NCI-H128 (cell line): ENCODE measurements at regions not wholly inside any gene's neighbourhood (a gene's known extent, or its start where the extent isn't known, plus 50 kb on each side); places are given as distances from the start of the nearest gene placed in this dataset.
"Not testable (repeated sequence)": the region's sequence is repeated elsewhere in the genome, so short reads cannot be mapped to it uniquely, and the experiment has no call there.

Experiments used
- DNase-seq: peaks from one replicate; lab custom pipeline; 2025; ENCODE audit not compliant: unreplicated experiment; lab: John Stamatoyannopoulos, UW

DNA sequence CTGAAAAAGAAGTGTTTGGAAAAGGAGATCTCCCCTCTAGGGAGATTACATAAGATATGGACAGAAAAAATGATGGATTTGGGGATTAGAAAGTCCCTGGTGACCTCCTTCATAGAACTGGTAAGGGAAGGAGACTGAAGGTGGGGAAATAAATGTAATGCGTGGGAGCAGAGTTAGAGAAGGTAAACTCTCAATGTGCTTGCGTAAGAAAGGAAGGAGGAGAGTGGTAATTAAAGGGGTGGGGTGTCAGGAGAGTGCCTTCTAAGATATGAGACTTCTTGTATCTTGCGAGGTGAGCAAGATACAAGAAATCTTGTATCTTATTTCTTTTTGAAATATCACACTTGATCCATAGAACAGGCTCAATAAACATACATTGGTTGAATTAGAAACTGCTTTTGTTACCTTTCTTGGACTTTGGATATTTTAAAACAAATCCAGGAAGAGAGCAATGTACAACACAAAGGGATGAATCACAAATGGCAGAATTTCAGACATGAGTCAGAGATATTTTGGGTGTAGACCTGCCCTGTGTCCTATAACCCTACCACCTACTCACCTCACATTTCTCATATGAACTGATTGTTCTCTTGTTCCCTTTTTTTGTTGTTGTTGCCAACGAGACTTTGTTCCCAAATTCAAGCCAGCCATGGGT is 342.4 kb downstream of the INSIG2 start:
- no peak for DNase-seq

GRCh38 chr2:118425191-118425590 is 336.9 kb downstream of the INSIG2 start:
- DNase-seq: no peak

GRCh38 chr2:118423776-118424175 is 335.5 kb downstream of the INSIG2 start:
- no peak for DNase-seq

DNA sequence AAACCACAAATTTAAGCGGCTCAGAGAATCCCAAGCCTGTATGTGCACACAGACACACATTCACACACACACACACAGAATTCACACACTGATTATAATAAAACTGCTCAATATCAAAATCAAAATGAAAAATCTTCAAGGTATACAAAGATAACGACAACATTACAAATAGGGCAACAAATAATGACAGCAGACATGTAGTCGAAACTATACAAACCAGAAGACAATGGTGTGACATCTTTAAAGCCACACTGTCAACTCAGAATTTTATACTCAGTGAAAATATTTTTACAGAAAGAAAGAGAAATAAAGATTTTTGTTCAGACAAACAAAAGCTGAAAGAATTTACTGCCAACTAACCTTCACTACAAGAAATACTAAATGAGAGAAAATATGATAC is 333.4 kb downstream of the INSIG2 start:
- no peak for DNase-seq

DNA sequence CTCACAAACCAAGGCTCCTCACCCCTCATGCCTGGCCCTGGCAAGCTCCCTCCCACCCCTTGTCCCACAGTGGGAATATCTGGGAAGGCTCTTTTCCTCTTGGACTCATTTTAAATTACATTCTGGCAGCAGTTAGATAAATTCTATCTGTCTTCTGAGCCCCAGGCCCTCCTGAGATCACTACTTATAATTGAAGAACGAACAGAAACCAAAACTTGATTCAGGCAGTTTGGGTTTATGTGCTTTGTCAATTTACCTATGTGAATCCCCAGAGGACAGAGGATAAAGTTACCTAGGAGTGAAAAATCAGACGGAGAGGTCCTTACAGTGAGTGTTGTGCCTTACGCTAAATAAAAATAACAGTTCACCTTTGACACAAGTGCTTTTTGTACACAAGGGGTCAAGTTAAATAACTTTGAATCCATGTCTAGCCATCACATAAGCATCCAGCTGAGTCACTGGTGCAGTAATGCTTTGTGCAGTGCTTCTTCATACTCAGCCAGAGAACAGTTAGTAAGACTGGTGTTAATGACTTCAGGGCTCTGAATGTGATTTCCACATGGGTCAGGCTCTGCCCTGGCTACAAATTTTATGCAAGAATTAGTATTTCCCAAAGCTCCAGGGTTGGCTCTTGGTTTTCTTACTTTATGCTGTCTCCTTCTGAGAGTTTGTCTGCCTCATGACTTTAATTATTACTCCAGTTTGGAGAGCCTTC is 329.3 kb downstream of the INSIG2 start:
- DNase-seq: no peak

DNA sequence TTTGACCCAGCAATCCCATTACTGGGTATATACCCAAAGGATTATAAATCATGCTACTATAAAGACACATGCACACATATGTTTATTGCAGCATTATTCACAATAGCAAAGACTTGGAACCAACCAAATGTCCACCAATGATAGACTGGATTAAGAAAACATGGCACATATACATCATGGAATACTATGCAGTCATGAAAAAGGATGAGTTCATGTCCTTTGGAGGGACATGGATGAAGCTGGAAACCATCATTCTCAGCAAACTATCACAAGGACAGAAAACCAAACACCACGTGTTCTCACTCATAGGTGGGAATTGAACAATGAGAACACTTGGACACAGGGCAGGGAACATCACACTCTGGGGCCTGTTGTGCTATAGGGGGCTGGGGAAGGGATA is 326.9 kb downstream of the INSIG2 start:
- DNase-seq: not testable (repeated sequence)

DNA sequence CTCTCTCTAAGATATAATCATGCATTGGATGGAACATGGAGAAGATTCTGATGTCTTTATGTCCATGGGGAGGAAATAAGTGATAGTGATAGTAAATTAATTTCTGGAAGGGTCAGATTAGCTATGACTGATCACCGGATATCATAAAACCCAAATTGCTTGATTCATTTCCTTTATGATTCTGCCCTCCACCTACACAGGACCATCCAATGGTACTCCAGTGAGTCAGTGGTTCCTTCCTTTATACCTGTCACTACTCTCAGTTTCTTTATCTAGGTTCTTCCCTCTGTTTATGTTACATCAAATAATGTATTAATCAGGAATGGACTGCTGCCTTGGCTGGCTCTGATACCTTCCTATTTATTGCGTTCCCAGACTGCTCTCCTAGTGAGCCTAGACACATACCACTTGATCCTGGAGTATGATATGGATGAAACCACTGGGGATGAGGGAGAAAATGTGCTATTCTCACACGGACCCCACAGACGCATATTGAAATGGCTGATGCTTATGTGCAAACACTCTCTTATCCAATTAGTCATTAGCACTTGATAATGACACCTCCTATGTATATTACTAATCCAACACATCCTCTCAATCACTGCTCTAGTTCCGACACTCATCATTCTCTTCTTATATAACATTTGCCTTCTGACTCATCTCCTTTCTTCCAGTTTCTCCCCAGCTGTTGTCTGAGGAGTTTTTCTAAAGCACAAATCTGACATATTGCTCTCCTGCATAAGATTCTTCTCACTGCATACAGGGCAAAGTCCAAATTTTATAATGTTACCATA is 315.6 kb downstream of the INSIG2 start:
- DNase-seq: no peak

DNA sequence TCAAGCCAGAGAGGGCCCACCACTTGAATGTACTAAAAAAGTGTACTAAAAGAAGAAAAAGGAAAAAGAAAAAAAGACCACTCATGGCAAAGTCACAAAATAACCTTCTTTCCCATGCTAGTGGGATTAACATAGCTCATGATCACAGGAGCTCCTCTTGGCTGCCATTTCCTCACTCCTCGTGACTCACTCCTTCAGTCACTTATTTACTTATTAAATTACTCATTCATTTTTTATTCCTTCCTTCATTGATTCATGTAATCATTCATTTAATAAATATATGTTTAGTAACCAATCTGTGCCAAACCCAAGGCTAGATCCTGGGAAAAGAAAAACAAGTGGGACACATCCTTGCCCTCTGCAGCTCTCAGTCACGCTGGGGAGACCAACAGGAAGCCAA is 300.5 kb downstream of the INSIG2 start:
- DNase-seq: no peak

GRCh38 chr2:118387509-118387908 is 299.2 kb downstream of the INSIG2 start:
- DNase-seq: no peak

GRCh38 chr2:118386641-118387302 is 298.5 kb downstream of the INSIG2 start:
- DNase-seq: no peak

GRCh38 chr2:118380915-118381653 is 292.8 kb downstream of the INSIG2 start:
- no peak for DNase-seq

GRCh38 chr2:118375907-118376485 is 287.7 kb downstream of the INSIG2 start:
- DNase-seq: no peak

GRCh38 chr2:118374974-118375755 is 286.9 kb downstream of the INSIG2 start:
- DNase-seq: no peak

- DNase-seq: no peak
Measured at GRCh38 chr2:118372886-118373830, 284.9 kb downstream of the INSIG2 start.

DNA sequence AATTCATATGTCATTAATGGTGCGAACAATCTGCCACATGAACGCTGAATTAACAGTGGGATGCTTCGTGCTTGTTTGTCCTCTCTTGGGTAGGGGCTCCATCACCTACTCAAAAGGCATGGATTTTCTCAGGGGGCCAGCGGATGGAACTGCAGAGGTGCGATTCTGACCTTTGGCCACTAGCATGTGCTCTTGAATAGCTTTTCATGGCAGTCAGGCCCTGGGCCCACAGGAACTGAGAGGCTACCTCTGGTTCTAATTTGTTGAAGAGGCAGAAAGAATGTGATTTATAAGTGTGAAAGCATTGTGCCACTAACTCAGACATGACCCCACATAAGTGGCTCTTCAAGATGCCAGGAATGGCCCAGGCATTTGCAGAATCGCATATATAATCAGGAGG is 283.2 kb downstream of the INSIG2 start:
- no peak for DNase-seq

- not testable (repeated sequence) for DNase-seq
Measured at GRCh38 chr2:118369521-118369920, 281.2 kb downstream of the INSIG2 start.

DNA sequence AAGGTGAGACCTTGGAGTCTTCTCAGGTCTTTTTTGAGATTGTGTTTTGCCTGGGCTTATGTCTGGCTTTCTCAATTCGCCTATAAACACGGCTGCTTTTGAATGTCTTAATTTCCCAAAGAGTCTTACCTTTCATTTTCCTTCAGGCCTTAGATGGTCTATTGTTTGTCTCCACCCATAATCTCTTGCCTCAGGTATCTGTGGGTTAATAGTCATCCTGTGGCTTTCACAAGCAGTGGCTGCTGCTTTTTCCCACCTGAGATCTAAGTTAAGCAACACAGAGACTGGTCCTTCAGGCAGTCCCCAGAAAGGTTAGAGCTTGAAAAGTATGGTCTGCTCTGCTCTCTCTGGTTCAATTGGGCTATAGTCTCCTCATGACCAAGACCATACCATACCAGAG is 275.3 kb downstream of the INSIG2 start:
- no peak for DNase-seq

- DNase-seq: no peak
Measured at GRCh38 chr2:118356051-118356450, 267.8 kb downstream of the INSIG2 start.

DNA sequence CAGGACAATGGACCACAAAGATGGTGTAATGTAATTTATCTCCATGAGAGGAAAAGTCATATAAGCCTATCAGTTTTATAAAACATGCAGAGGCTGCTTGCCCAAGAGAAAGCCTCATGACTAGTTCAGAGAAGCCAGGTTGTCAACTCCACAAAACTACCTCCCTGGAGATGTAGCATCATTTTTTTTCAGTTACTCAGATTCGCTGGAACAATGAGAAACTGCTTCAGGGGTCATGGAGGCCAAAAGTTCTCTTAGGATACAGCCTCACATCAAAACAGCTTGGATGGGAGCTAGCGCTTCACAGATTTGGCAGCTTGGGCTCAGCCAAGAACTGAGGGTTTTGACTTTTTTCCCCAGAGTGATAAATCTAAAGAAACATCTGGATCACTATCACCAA is 263.5 kb downstream of the INSIG2 start:
- DNase-seq: no peak
